ENCODE measurements at regions not wholly inside any gene's neighbourhood (a gene's known extent, or its start where the extent isn't known, plus 50 kb on each side); places are given as distances from the start of the nearest gene placed in this dataset.

- WGBS, 2 donors (ENCODE audit: low coverage in 1 of 2), result 56 to 67% methylated on average over 3 of the region's 3 CpGs
These were observed 580.9 kb upstream of the WWC1 start for GRCh38 chr5:167710444-167711073.

GRCh38 chr5:167712986-167713585 is 578.4 kb upstream of the WWC1 start:
- no peaks in the 10 kb centered on the region for H3K9me3 ChIP-seq
- in situ Hi-C loops (cut with MboI; ENCODE audit: low pct_ligation_motif_present in 1 of 4, low pct_unique_long_range_greater_than_20kb in 1 of 4, low sequenced_read_pairs in 3 of 4), result loop anchor here in 1 of 4 donors (25.0 kb wide), 1 partner anchor 499 kb away; no protein-coding TSS in a partner anchor
- TF ChIP-seq CTCF (IDR thresholded peaks at IDR 0.05) (no peak), POLR2A (IDR thresholded peaks at IDR 0.05) (no peak), POLR2AphosphoS5 (IDR thresholded peaks at IDR 0.05) (no peak), EP300 (IDR thresholded peaks at IDR 0.05; ENCODE audit: low read depth) (no peak)
- H3K36me3 ChIP-seq, result no peaks in the 10 kb centered on the region
- no peaks in the 10 kb centered on the region for H3K4me1 ChIP-seq
- no peaks in the 10 kb centered on the region for H3K27me3 ChIP-seq
- intact Hi-C loops (cut with DNase I; ENCODE audit: low total_unique reads), result no loop called here
- no peak overlapping the region for H3K4me3 ChIP-seq
- H3K27ac ChIP-seq, result no peak overlapping the region
- WGBS, 2 donors (ENCODE audit: low coverage in 1 of 2), result 67 to 69% methylated on average over 5 to 7 of the region's 7 CpGs
- no peak for DNase-seq

More at GRCh38 chr5:167710444-167711073, 580.9 kb upstream of the WWC1 start:
- H3K9me3 ChIP-seq, result no peaks in the 10 kb centered on the region
- H3K27ac ChIP-seq, result no peak overlapping the region
- no peaks in the 10 kb centered on the region for H3K36me3 ChIP-seq
- in situ Hi-C loops (cut with MboI; ENCODE audit: low pct_ligation_motif_present in 1 of 4, low pct_unique_long_range_greater_than_20kb in 1 of 4, low sequenced_read_pairs in 3 of 4) (loop anchor here in 1 of 4 donors (25.0 kb wide), 1 partner anchor 502 kb away; no protein-coding TSS in a partner anchor), intact Hi-C loops (cut with DNase I; ENCODE audit: low total_unique reads) (no loop called here)
- no peaks in the 10 kb centered on the region for H3K4me1 ChIP-seq
- TF ChIP-seq CTCF (IDR thresholded peaks at IDR 0.05), result no peak
- TF ChIP-seq POLR2AphosphoS5 (IDR thresholded peaks at IDR 0.05), result no peak
- no peak for DNase-seq
- no peaks in the 10 kb centered on the region for H3K27me3 ChIP-seq
- H3K4me3 ChIP-seq, result no peak overlapping the region

GRCh38 chr5:167713896-167714295 is 577.5 kb upstream of the WWC1 start:
- H3K27ac ChIP-seq, result no peak overlapping the region
- intact Hi-C loops (cut with DNase I; ENCODE audit: low total_unique reads) (no loop called here), in situ Hi-C loops (cut with MboI; ENCODE audit: low pct_ligation_motif_present in 1 of 4, low pct_unique_long_range_greater_than_20kb in 1 of 4, low sequenced_read_pairs in 3 of 4) (loop anchor here in 1 of 4 donors (25.0 kb wide), 1 partner anchor 498 kb away; no protein-coding TSS in a partner anchor)
- H3K36me3 ChIP-seq, result no peaks in the 10 kb centered on the region
- no peak for TF ChIP-seq POLR2A (IDR thresholded peaks at IDR 0.05)
- TF ChIP-seq EP300 (IDR thresholded peaks at IDR 0.05; ENCODE audit: low read depth), result no peak
- TF ChIP-seq POLR2AphosphoS5 (IDR thresholded peaks at IDR 0.05), result no peak
- TF ChIP-seq CTCF (IDR thresholded peaks at IDR 0.05), result no peak
- no peak overlapping the region for H3K4me3 ChIP-seq
- 50 to 93% methylated on average over 1 of the region's 1 CpG for WGBS, 2 donors (ENCODE audit: low coverage in 1 of 2)
- no peaks in the 10 kb centered on the region for H3K4me1 ChIP-seq
- no peak for DNase-seq
- no peaks in the 10 kb centered on the region for H3K27me3 ChIP-seq
- H3K9me3 ChIP-seq, result no peaks in the 10 kb centered on the region

- in situ Hi-C loops (cut with MboI; ENCODE audit: low pct_ligation_motif_present in 1 of 4, low pct_unique_long_range_greater_than_20kb in 1 of 4, low sequenced_read_pairs in 3 of 4) (loop anchor here in 1 of 4 donors (25.0 kb wide), 1 partner anchor 496 kb away; no protein-coding TSS in a partner anchor), intact Hi-C loops (cut with DNase I; ENCODE audit: low total_unique reads) (no loop called here)
- H3K4me1 ChIP-seq, result no peaks in the 10 kb centered on the region
- TF ChIP-seq POLR2AphosphoS5 (IDR thresholded peaks at IDR 0.05), result no peak
- TF ChIP-seq CTCF (IDR thresholded peaks at IDR 0.05), result no peak
- TF ChIP-seq EP300 (IDR thresholded peaks at IDR 0.05; ENCODE audit: low read depth), result no peak
- TF ChIP-seq POLR2A (IDR thresholded peaks at IDR 0.05), result no peak
- H3K27ac ChIP-seq, result no peak overlapping the region
- no peaks in the 10 kb centered on the region for H3K27me3 ChIP-seq
- H3K4me3 ChIP-seq, result no peak overlapping the region
- whole genome bisulfite sequencing, 2 donors (ENCODE audit: low coverage in 1 of 2), result 75 to 82% methylated on average over 3 to 6 of the region's 6 CpGs
- H3K36me3 ChIP-seq, result no peaks in the 10 kb centered on the region
- no peak for DNase-seq
- H3K9me3 ChIP-seq, result no peaks in the 10 kb centered on the region
These were observed 575.2 kb upstream of the WWC1 start for GRCh38 chr5:167716126-167716775.

Measured in transverse colon (tissue), 4 donors.